ENCODE measurements at regions not wholly inside any gene's neighbourhood (a gene's known extent, or its start where the extent isn't known, plus 50 kb on each side); places are given as distances from the start of the nearest gene placed in this dataset.

- Histone ChIP-seq H3K79me2 (ENCODE audit: control insufficient read depth, insufficient read depth, low read length) (no peaks in the 10 kb centered on the region), H4K20me1 (replicated peaks; ENCODE audit: control insufficient read depth, extremely low read depth, insufficient read depth, low read length) (no peaks in the 10 kb centered on the region), H3K4me2 (ENCODE audit: insufficient read depth, low read length) (no peak overlapping the region), H3K9me1 (replicated peaks; ENCODE audit: control insufficient read depth, extremely low read depth, insufficient read depth, low read length) (no peaks in the 10 kb centered on the region), H3K4me3 (replicated peaks in 1 of 3; ENCODE audit: insufficient read depth in 1 of 3, low read depth in 1 of 3, low read length in 3 of 3) (no peak overlapping the region), H3K27me3 (ENCODE audit: control insufficient read depth in 2 of 2, insufficient read depth in 2 of 2, low read length in 2 of 2) (no peaks in the 10 kb centered on the region), H3K27ac (ENCODE audit: insufficient read depth, low read depth, low read length) (no peak overlapping the region), H2AFZ (ENCODE audit: low read depth, low read length) (no peak overlapping the region), H3K4me1 (ENCODE audit: control insufficient read depth, extremely low read depth, insufficient read depth, low read length) (no peaks in the 10 kb centered on the region), H3K9me3 (replicated peaks; ENCODE audit: control insufficient read depth, insufficient read depth, low read length) (no peaks in the 10 kb centered on the region), H3K36me3 (ENCODE audit: control insufficient read depth in 2 of 2, extremely low read depth in 1 of 2, insufficient read depth in 2 of 2, low read length in 2 of 2) (no peaks in the 10 kb centered on the region), H3K9ac (replicated peaks; ENCODE audit: extremely low read depth, insufficient read depth, low read length) (no peak overlapping the region)
- intact Hi-C loops (cut with micrococcal nuclease) (no loop called here), dilution Hi-C loops (cut with MboI; ENCODE audit: extremely low pct_ligation_motif_present, low sequenced_read_pairs) (no loop called here)
- TF ChIP-seq POLR2A (IDR thresholded peaks at IDR 0.05; ENCODE audit: low read depth, low read length) (no peak), CTCF (IDR thresholded peaks at IDR 0.05; ENCODE audit: extremely low read depth in 1 of 2, insufficient read depth in 1 of 2, low read depth in 1 of 2, low read length in 2 of 2) (no peak), GATA2 (IDR thresholded peaks at IDR 0.05; ENCODE audit: insufficient read depth, insufficient read length, low read depth, low read length) (no peak)
- ChIA-PET CTCF (no interaction called here), POLR2A (no interaction called here)
- no TSS peak for BruUV-seq (replicated peaks)
- no peak for DNase-seq (ENCODE audit: low read depth, low spot score)
- FAIRE-seq = no peak
Measured at GRCh38 chr2:154912215-154912614, 213.7 kb downstream of the KCNJ3 start.

- Histone ChIP-seq H3K9ac (replicated peaks; ENCODE audit: extremely low read depth, insufficient read depth, low read length) (no peak overlapping the region), H3K79me2 (ENCODE audit: control insufficient read depth, insufficient read depth, low read length) (no peaks in the 10 kb centered on the region), H3K27me3 (ENCODE audit: control insufficient read depth in 2 of 2, insufficient read depth in 2 of 2, low read length in 2 of 2) (no peaks in the 10 kb centered on the region), H3K9me1 (replicated peaks; ENCODE audit: control insufficient read depth, extremely low read depth, insufficient read depth, low read length) (no peaks in the 10 kb centered on the region), H3K4me2 (ENCODE audit: insufficient read depth, low read length) (no peak overlapping the region), H3K27ac (ENCODE audit: insufficient read depth, low read depth, low read length) (no peak overlapping the region), H3K9me3 (replicated peaks; ENCODE audit: control insufficient read depth, insufficient read depth, low read length) (no peaks in the 10 kb centered on the region), H4K20me1 (replicated peaks; ENCODE audit: control insufficient read depth, extremely low read depth, insufficient read depth, low read length) (no peaks in the 10 kb centered on the region), H3K36me3 (ENCODE audit: control insufficient read depth in 2 of 2, extremely low read depth in 1 of 2, insufficient read depth in 2 of 2, low read length in 2 of 2) (no peaks in the 10 kb centered on the region), H2AFZ (ENCODE audit: low read depth, low read length) (no peak overlapping the region), H3K4me3 (replicated peaks in 1 of 3; ENCODE audit: insufficient read depth in 1 of 3, low read depth in 1 of 3, low read length in 3 of 3) (no peak overlapping the region), H3K4me1 (ENCODE audit: control insufficient read depth, extremely low read depth, insufficient read depth, low read length) (no peaks in the 10 kb centered on the region)
- BruUV-seq (replicated peaks) = no TSS peak
- ChIA-PET CTCF (no interaction called here), POLR2A (no interaction called here)
- intact Hi-C loops (cut with micrococcal nuclease) (no loop called here), dilution Hi-C loops (cut with MboI; ENCODE audit: extremely low pct_ligation_motif_present, low sequenced_read_pairs) (no loop called here)
- DNase-seq (ENCODE audit: low read depth, low spot score) (no peak), FAIRE-seq (no peak)
- TF ChIP-seq POLR2AphosphoS5 (IDR thresholded peaks at IDR 0.05; ENCODE audit: insufficient read depth, low read depth, low read length) = no peak
- TF ChIP-seq CTCF (IDR thresholded peaks at IDR 0.05; ENCODE audit: extremely low read depth in 1 of 2, insufficient read depth in 1 of 2, low read depth in 1 of 2, low read length in 2 of 2) = no peak
- TF ChIP-seq FOS (IDR thresholded peaks at IDR 0.05; ENCODE audit: borderline replicate concordance, insufficient read depth, low read length) = no peak
Measured at GRCh38 chr2:154911729-154912128, 213.2 kb downstream of the KCNJ3 start.
